Spleen (tissue), 11 donors: ENCODE measurements at regions not wholly inside any gene's neighbourhood (a gene's known extent, or its start where the extent isn't known, plus 50 kb on each side); places are given as distances from the start of the nearest gene placed in this dataset.
"Not testable (repeated sequence)": the region's sequence is repeated elsewhere in the genome, so short reads cannot be mapped to it uniquely, and the experiment has no call there.

Experiments
- DNase-seq: peaks from one replicate; pipeline ENCODE4 v3.0.0-alpha.2; 2020
- H3K27ac ChIP-seq, 8 donors: fragments of 200-600 bp; sonication (generic) in 7 of 8; 1 replicate in 4 of 8; 2 replicates in 4 of 8; pipeline versions ENCODE4 v1.5.0 to v1.8.0; 2016 to 2021; ENCODE audit warnings: inconsistent platforms in 4 of 8, mild to moderate bottlenecking in 4 of 8, moderate library complexity in 1 of 8
- H3K27me3 ChIP-seq, 7 donors: fragments of 200-600 bp; sonication (generic) in 6 of 7; replicated peaks in 1 of 7; 1 replicate in 4 of 7; 2 replicates in 3 of 7; pipeline versions ENCODE4 v1.5.0 to v1.8.0; 2016 to 2021; ENCODE audit warnings: inconsistent platforms in 3 of 7, mild to moderate bottlenecking in 1 of 7
- H3K36me3 ChIP-seq, 6 donors: fragments of 200-600 bp; sonication (generic) in 5 of 6; 1 replicate in 4 of 6; 2 replicates in 2 of 6; pipeline versions ENCODE4 v1.5.0 to v1.8.0; 2016 to 2021; ENCODE audit warnings: inconsistent platforms in 2 of 6
- H3K4me1 ChIP-seq, 6 donors: fragments of 200-600 bp; sonication (generic) in 5 of 6; 1 replicate in 3 of 6; 2 replicates in 3 of 6; pipeline versions ENCODE4 v1.5.0 to v1.8.0; 2016 to 2021; ENCODE audit warnings: inconsistent platforms in 3 of 6
- H3K4me3 ChIP-seq, 8 donors: fragments of 200-600 bp; sonication (generic) in 7 of 8; 1 replicate in 4 of 8; 2 replicates in 4 of 8; pipeline versions ENCODE4 v1.5.0 to v1.8.0; 2016 to 2021; ENCODE audit warnings: inconsistent platforms in 4 of 8, mild to moderate bottlenecking in 4 of 8, moderate library complexity in 2 of 8
- H3K9me3 ChIP-seq, 8 donors: fragments of 200-600 bp; sonication (generic) in 7 of 8; 1 replicate in 4 of 8; 2 replicates in 4 of 8; pipeline versions ENCODE4 v1.5.0 to v1.8.0; 2016 to 2021; ENCODE audit warnings: inconsistent platforms in 4 of 8
- POLR2A ChIP-seq, 3 donors: fragments of 450-650 bp; IDR thresholded peaks; one replicate each; pipeline ENCODE4 v1.5.1; 2017; ENCODE audit warnings: antibody characterized with exemption in 3 of 3, mild to moderate bottlenecking in 1 of 3
- POLR2AphosphoS5 ChIP-seq, 3 donors: sonication (generic); formaldehyde crosslinking; IDR thresholded peaks; one replicate each; pipeline ENCODE4 v1.5.1; 2017; ENCODE audit warnings: antibody characterized with exemption in 3 of 3
- WGBS, 5 donors: extraction: QIAGEN DNeasy Blood & Tissue Kit in 3 of 5; methylation state at CpG; one replicate each; pipeline versions ENCODE4 v1.1.5 to v1.1.7; 2013 to 2018; 5-methylcytosine and 5-hydroxymethylcytosine counted together
- intact Hi-C: fragments of 100-400 bp; cut with DNase I; formaldehyde crosslinking; loops from one replicate; pipeline ENCODE4 v1.15.0; 2023; ENCODE audit warnings: low total_unique reads
- TF ChIP-seq, protein P1 (sequence below), 11 experiments: fragments of 200-600 bp in 7 of 11; fragments of 450-650 bp in 4 of 11; sonication (generic) in 4 of 11; IDR thresholded peaks in 8 of 11; conservative IDR thresholded peaks in 3 of 11; 1 replicate in 7 of 11; 2 replicates in 4 of 11; pipeline versions ENCODE4 v1.4.0 to v1.8.0; 2016 to 2021; ENCODE audit warnings: antibody characterized with exemption in 11 of 11, inconsistent platforms in 4 of 11, mild to moderate bottlenecking in 1 of 11
- donor health status: healthy with polysubstance abuse.
- donor health status: DM: no; HTN: no; CAD: no; lungs with moderate emphysema.
- donor health status: DM: no; HTN: no; CAD: no.
- donor health status: Bipolar disorder and iron deficiency.
- donor health status: healthy.
- donor health status: DM: no; HTN: no; CAD: no.
- donor health status: DM: yes; HTN: yes; CAD: no.

DNA sequence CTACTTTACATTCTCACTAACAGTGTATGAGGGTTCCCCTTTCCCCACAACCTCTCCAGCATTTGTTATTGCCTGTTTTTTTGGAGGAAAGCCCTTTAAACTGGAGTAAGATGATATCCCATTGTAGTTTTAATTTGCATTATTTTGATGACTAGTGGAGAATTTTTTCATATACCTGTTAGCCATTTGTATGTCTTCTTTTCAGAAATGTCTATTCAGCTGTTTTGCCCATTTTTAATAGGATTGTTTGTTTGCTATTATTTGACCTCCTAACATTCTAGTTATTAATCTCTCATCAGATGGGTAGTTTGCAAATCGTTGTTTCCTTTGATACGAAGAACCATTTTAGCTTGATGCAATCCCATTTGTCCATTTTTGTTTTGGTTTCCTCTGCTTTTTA, 165.0 kb downstream of the GLUL start:
- no peaks in the 10 kb centered on the region for H3K4me1 ChIP-seq
- no peaks in the 10 kb centered on the region for H3K27me3 ChIP-seq
- no peaks in the 10 kb centered on the region for H3K36me3 ChIP-seq
- TF ChIP-seq POLR2A (IDR thresholded peaks at IDR 0.05) (no peak), POLR2AphosphoS5 (IDR thresholded peaks at IDR 0.05) (no peak)
- TF ChIP-seq, protein P1, sequence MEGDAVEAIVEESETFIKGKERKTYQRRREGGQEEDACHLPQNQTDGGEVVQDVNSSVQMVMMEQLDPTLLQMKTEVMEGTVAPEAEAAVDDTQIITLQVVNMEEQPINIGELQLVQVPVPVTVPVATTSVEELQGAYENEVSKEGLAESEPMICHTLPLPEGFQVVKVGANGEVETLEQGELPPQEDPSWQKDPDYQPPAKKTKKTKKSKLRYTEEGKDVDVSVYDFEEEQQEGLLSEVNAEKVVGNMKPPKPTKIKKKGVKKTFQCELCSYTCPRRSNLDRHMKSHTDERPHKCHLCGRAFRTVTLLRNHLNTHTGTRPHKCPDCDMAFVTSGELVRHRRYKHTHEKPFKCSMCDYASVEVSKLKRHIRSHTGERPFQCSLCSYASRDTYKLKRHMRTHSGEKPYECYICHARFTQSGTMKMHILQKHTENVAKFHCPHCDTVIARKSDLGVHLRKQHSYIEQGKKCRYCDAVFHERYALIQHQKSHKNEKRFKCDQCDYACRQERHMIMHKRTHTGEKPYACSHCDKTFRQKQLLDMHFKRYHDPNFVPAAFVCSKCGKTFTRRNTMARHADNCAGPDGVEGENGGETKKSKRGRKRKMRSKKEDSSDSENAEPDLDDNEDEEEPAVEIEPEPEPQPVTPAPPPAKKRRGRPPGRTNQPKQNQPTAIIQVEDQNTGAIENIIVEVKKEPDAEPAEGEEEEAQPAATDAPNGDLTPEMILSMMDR (IDR thresholded peaks at IDR 0.05 in 8 of 11, conservative IDR thresholded peaks at IDR 0.05 in 3 of 11): no peak
- intact Hi-C loops: no loop called here
- DNase-seq: no peak
- 85 to 97% (median 90%) methylated on average over 2 of the region's 2 CpGs for WGBS, 5 donors
- peaks cover 0 to 15% (median 7%) of the 10 kb centered on the region in 8 donors for H3K9me3 ChIP-seq
- no peak overlapping the region for H3K4me3 ChIP-seq
- H3K27ac ChIP-seq: no peak overlapping the region

DNA sequence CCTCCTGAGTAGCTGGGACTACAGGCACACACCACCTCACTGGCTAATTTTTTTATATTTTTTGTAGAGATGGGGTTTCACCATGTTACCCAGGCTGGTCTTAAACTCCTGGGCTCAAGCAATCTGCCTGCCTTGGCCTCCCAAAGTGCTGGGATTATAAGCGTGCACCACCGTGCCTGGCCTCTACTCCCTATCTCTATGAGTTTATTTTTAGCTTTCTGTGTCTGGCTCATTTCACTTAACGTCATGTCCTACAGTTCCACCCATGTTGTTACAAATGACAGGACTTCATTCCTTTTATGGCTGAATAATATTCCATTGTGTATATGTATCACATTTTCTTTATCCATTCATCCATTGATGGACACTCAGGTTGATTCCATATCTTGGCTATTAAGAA, 164.2 kb upstream of the ZNF648 start:
- intact Hi-C loops, H3K4me1 ChIP-seq, H3K36me3 ChIP-seq, DNase-seq, H3K4me3 ChIP-seq, H3K27me3 ChIP-seq, H3K27ac ChIP-seq: not testable (repeated sequence)
- peaks cover 0 to 22% (median 11%) of the 10 kb centered on the region in 8 donors for H3K9me3 ChIP-seq
- 88 to 92% (median 88%) methylated on average over 3 of the region's 3 CpGs for WGBS, 5 donors

DNA sequence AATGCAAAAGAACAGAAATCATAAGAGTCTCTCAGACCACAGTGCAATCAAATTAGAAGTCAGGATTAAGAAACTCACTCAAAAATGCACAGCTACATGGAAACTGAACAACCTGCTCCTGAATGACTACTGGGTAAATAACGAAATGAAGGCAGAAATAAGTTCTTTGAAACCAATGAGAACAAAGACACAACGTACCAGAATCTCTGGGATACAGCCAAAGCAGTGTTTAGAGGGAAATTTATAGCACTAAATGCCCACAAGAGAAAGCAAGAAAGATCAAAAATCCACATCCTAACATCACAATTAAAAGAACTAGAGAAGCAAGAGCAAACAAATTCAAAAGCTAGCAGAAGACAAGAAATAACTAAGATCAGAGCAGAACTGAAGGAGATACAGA, 160.5 kb upstream of the ZNF648 start:
- H3K27me3 ChIP-seq: peaks cover 0 to 17% (median 0%) of the 10 kb centered on the region in 7 donors
- H3K4me3 ChIP-seq, intact Hi-C loops, DNase-seq, H3K4me1 ChIP-seq, H3K27ac ChIP-seq, H3K36me3 ChIP-seq: not testable (repeated sequence)
- peaks cover 0 to 22% (median 11%) of the 10 kb centered on the region in 8 donors for H3K9me3 ChIP-seq
- 65 to 80% (median 71%) methylated on average over 2 of the region's 2 CpGs for WGBS, 5 donors

DNA sequence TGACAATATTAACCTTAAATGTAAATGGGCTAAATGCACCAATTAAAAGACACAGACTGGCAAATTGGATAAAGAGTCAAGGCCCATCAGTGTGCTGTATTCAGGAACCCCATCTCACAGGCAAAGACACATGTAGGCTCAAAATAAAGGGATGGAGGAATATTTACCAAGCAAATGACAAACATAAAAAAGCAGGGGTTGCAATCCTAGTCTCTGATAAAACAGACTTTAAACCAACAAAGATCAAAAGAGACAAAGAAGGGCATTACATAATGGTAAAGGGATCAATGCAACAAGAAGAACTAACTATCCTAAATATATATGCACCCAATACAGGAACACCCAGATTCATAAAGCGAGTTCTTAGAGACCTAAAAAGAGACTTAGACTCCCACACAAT, 159.9 kb upstream of the ZNF648 start:
- Histone ChIP-seq H3K27me3 (peaks cover 0 to 17% (median 0%) of the 10 kb centered on the region in 7 donors), H3K9me3 (peaks cover 0 to 22% (median 11%) of the 10 kb centered on the region in 8 donors)
- H3K36me3 ChIP-seq, H3K27ac ChIP-seq, H3K4me1 ChIP-seq, H3K4me3 ChIP-seq, DNase-seq, intact Hi-C loops: not testable (repeated sequence)
- WGBS, 5 donors: 79 to 95% (median 91%) methylated on average over 1 of the region's 1 CpG

DNA sequence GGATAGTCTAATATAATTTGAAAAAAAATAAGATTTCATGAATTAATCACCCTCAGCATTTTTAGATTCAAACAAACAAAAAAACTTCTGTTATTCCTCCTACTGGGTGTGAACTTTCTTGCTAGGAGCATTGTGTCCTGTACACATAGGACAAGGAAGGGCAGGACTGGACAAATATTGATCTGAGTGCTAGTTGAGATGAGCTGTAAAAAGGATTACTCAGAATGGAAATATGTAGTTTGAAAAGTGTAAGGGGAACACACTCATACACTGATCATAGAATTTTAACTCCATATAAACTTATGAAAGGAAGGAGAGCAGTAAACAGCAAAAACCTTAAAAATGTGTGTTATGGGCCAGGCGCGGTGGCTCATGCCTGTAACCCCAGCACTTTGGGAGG, 156.5 kb upstream of the ZNF648 start:
- Histone ChIP-seq H3K4me1 (no peaks in the 10 kb centered on the region), H3K4me3 (no peak overlapping the region), H3K27ac (no peak overlapping the region), H3K9me3 (peaks cover 0 to 15% (median 11%) of the 10 kb centered on the region in 8 donors), H3K27me3 (peaks cover 0 to 17% (median 0%) of the 10 kb centered on the region in 7 donors), H3K36me3 (no peaks in the 10 kb centered on the region)
- DNase-seq: no peak
- TF ChIP-seq POLR2AphosphoS5 (IDR thresholded peaks at IDR 0.05) (no peak), POLR2A (IDR thresholded peaks at IDR 0.05) (no peak)
- TF ChIP-seq, protein P1 (IDR thresholded peaks at IDR 0.05 in 8 of 11, conservative IDR thresholded peaks at IDR 0.05 in 3 of 11): no peak
- intact Hi-C loops: no loop called here
- 64 to 100% (median 75%) methylated on average over 2 of the region's 2 CpGs for WGBS, 5 donors

DNA sequence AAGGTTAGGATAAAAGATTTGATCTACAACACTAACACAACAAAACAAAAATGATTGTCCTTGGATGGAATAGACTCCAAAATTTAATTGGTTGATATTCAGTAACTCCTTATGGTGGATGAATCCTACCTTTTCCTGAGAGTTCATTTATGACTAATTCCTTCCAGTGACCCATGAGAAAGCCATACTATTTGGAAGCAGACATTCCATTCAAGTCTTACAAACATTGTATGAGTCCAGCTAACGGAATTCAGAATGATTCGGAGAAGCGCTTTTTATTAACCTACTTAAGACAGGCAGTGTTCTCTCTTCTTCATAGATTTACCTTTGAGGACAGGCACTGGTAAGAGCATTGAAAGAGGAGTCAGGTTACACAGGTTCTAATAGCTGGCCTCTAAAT, 155.6 kb upstream of the ZNF648 start:
- H3K27ac ChIP-seq: no peak overlapping the region
- H3K9me3 ChIP-seq: peaks cover 0 to 11% (median 7%) of the 10 kb centered on the region in 8 donors
- no peaks in the 10 kb centered on the region for H3K4me1 ChIP-seq
- H3K4me3 ChIP-seq: no peak overlapping the region
- peaks cover 0 to 17% (median 0%) of the 10 kb centered on the region in 7 donors for H3K27me3 ChIP-seq
- TF ChIP-seq POLR2A (IDR thresholded peaks at IDR 0.05) (no peak), POLR2AphosphoS5 (IDR thresholded peaks at IDR 0.05) (no peak)
- TF ChIP-seq, protein P1 (IDR thresholded peaks at IDR 0.05 in 8 of 11, conservative IDR thresholded peaks at IDR 0.05 in 3 of 11): no peak
- intact Hi-C loops: no loop called here
- no peak for DNase-seq
- no peaks in the 10 kb centered on the region for H3K36me3 ChIP-seq
- 94 to 98% (median 95%) methylated on average over 3 of the region's 3 CpGs for whole genome bisulfite sequencing, 5 donors
